Right lobe of liver (tissue), 6 donors: ENCODE measurements at regions not wholly inside any gene's neighbourhood (a gene's known extent, or its start where the extent isn't known, plus 50 kb on each side); places are given as distances from the start of the nearest gene placed in this dataset.

ENCODE experiments used
- ATAC-seq, 4 donors: fragments of 200-7000 bp; cut with Tn5 transposase; one replicate each; pipeline ENCODE4 v1.9.1; 2020; ENCODE audit warnings: mild to moderate bottlenecking in 4 of 4, moderate library complexity in 4 of 4
- DNase-seq, 3 donors: peaks; one replicate each; pipeline ENCODE4 v3.0.0-alpha.2; 2020
- H3K27ac ChIP-seq, 3 donors: fragments of 200-600 bp; one replicate each; pipeline ENCODE4 v1.8.0; 2022
- H3K27me3 ChIP-seq, 2 donors: fragments of 200-600 bp; one replicate each; pipeline ENCODE4 v1.8.0; 2022
- H3K36me3 ChIP-seq, 4 donors: fragments of 200-600 bp; sonication (generic) in 1 of 4; one replicate each; pipeline versions ENCODE4 v1.5.1 to v1.8.0; 2017 to 2022; ENCODE audit warnings: control low read depth in 1 of 4
- H3K4me1 ChIP-seq, 4 donors: fragments of 200-600 bp; sonication (generic) in 1 of 4; one replicate each; pipeline versions ENCODE4 v1.5.1 to v1.8.0; 2017 to 2022; ENCODE audit warnings: control low read depth in 1 of 4
- H3K4me3 ChIP-seq, 3 donors: fragments of 200-600 bp; one replicate each; pipeline ENCODE4 v1.8.0; 2022
- H3K9me3 ChIP-seq, 4 donors: fragments of 200-600 bp; sonication (generic) in 1 of 4; one replicate each; pipeline versions ENCODE4 v1.5.1 to v1.8.0; 2017 to 2022; ENCODE audit warnings: control low read depth in 1 of 4
- CTCF ChIP-seq, 4 donors: fragments of 200-600 bp in 3 of 4; fragments of 450-650 bp in 1 of 4; IDR thresholded peaks; one replicate each; pipeline versions ENCODE4 v1.5.1 to v1.8.0; 2016 to 2022; ENCODE audit warnings: antibody characterized with exemption in 4 of 4, mild to moderate bottlenecking in 2 of 4
- POLR2A ChIP-seq: fragments of 450-650 bp; IDR thresholded peaks from one replicate; pipeline ENCODE4 v1.6.1; 2017; ENCODE audit warnings: antibody characterized with exemption, mild to moderate bottlenecking
- WGBS: methylation state at CpG from one replicate; pipeline ENCODE4 v1.1.6; 2018; ENCODE audit warnings: low coverage, low lambda C conversion rate; ENCODE audit not compliant: insufficient coverage; ENCODE audit errors: missing lambda C conversion rate; 5-methylcytosine and 5-hydroxymethylcytosine counted together
- intact Hi-C, 2 donors: fragments of 100-400 bp; cut with DNase I; formaldehyde crosslinking; loops; one replicate each; pipeline versions ENCODE4 v1.11.2 to v1.14.1; 2022
- donor health status: DM: no; HTN: yes; CAD: no.
- donor health status: DM: no; HTN: no; CAD: no.
- donor health status: DM: no; HTN: no; CAD: no.
- donor health status: DM: no; HTN: yes; CAD: no.
- donor health status: DM: no; HTN: yes; CAD: no.

- Histone ChIP-seq H3K27me3 (no peaks in the 10 kb centered on the region), H3K9me3 (no peaks in the 10 kb centered on the region), H3K36me3 (no peaks in the 10 kb centered on the region), H3K27ac (no peak overlapping the region), H3K4me3 (no peak overlapping the region), H3K4me1 (no peaks in the 10 kb centered on the region)
- ATAC-seq (no peak), DNase-seq (no peak)
- TF ChIP-seq CTCF (IDR thresholded peaks at IDR 0.05) = no peak
- TF ChIP-seq POLR2A = no peak
- intact Hi-C loops = no loop called here
- 96% methylated on average over 11 of the region's 12 CpGs for WGBS
These were observed 133.2 kb upstream of the ARHGAP5 start for GRCh38 chr14:31943861-31944255.

GRCh38 chr14:31944256-31945073 lies 132.6 kb upstream of the ARHGAP5 start:
- no peak overlapping the region for H3K4me3 ChIP-seq
- no peak for DNase-seq
- WGBS = 32% methylated on average over 9 of the region's 13 CpGs

GRCh38 chr14:31945074-31945613 lies 132.0 kb upstream of the ARHGAP5 start:
- Histone ChIP-seq H3K27me3 (no peaks in the 10 kb centered on the region), H3K9me3 (no peaks in the 10 kb centered on the region), H3K36me3 (no peaks in the 10 kb centered on the region), H3K4me1 (no peaks in the 10 kb centered on the region), H3K27ac (no peak overlapping the region), H3K4me3 (no peak overlapping the region)
- intact Hi-C loops = no loop called here
- no peak for TF ChIP-seq POLR2A
- DNase-seq (no peak), ATAC-seq (peak in 1 of 4 donors; percentile 16)
- WGBS = 60% methylated on average over 1 of the region's 3 CpGs

More at GRCh38 chr14:31944256-31945073, 132.6 kb upstream of the ARHGAP5 start:
- H3K4me1 ChIP-seq = no peaks in the 10 kb centered on the region
- H3K27me3 ChIP-seq = no peaks in the 10 kb centered on the region
- H3K9me3 ChIP-seq = no peaks in the 10 kb centered on the region
- TF ChIP-seq CTCF (IDR thresholded peaks at IDR 0.05) (no peak), POLR2A (no peak)
- no peaks in the 10 kb centered on the region for H3K36me3 ChIP-seq
- H3K27ac ChIP-seq = no peak overlapping the region
- peak in 3 of 4 donors; percentile 20 to 79 (median 30) for ATAC-seq
- intact Hi-C loops = no loop called here

- H3K27me3 ChIP-seq = no peaks in the 10 kb centered on the region
- intact Hi-C loops = no loop called here
- TF ChIP-seq CTCF (IDR thresholded peaks at IDR 0.05) (no peak), POLR2A (no peak)
- no peaks in the 10 kb centered on the region for H3K9me3 ChIP-seq
- 85% methylated on average over 5 of the region's 6 CpGs for WGBS
- H3K27ac ChIP-seq = no peak overlapping the region
- H3K36me3 ChIP-seq = no peaks in the 10 kb centered on the region
- ATAC-seq (no peak), DNase-seq (no peak)
- no peaks in the 10 kb centered on the region for H3K4me1 ChIP-seq
- no peak overlapping the region for H3K4me3 ChIP-seq
These were observed 131.4 kb upstream of the ARHGAP5 start for GRCh38 chr14:31945701-31946100.

- Histone ChIP-seq H3K36me3 (no peaks in the 10 kb centered on the region), H3K27ac (no peak overlapping the region), H3K27me3 (no peaks in the 10 kb centered on the region), H3K9me3 (no peaks in the 10 kb centered on the region), H3K4me1 (no peaks in the 10 kb centered on the region), H3K4me3 (no peak overlapping the region)
- ATAC-seq (no peak), DNase-seq (no peak)
- intact Hi-C loops = no loop called here
- WGBS = 76% methylated on average over 7 of the region's 7 CpGs
- TF ChIP-seq CTCF (IDR thresholded peaks at IDR 0.05) = no peak
- TF ChIP-seq POLR2A = no peak
These were observed 130.0 kb upstream of the ARHGAP5 start for GRCh38 chr14:31947076-31947475.
